Chondrocyte (in vitro differentiated cells): ENCODE measurements at regions not wholly inside any gene's neighbourhood (a gene's known extent, or its start where the extent isn't known, plus 50 kb on each side); places are given as distances from the start of the nearest gene placed in this dataset.
A peak's percentile ranks its signal among the peaks of the same experiment; 100 is the strongest.
"Not testable (repeated sequence)": the region's sequence is repeated elsewhere in the genome, so short reads cannot be mapped to it uniquely, and the experiment has no call there.

ENCODE experiments used
- DNase-seq: peaks from one replicate; pipeline ENCODE4 v3.0.0; 2021; ENCODE audit warnings: mixed read lengths, low spot score
- H3K27ac Mint-ChIP-seq: one replicate; pipeline ENCODE4 v1.8.0; 2021; ENCODE audit warnings: mild to moderate bottlenecking, moderate library complexity, mixed read lengths; ENCODE audit not compliant: unreplicated experiment
- H3K27me3 Mint-ChIP-seq: 2 replicates; pipeline ENCODE4 v1.8.0; 2021; ENCODE audit warnings: low read depth, mixed read lengths
- H3K36me3 Mint-ChIP-seq: 2 replicates; pipeline ENCODE4 v1.8.0; 2021; ENCODE audit warnings: low read depth, mixed read lengths
- H3K4me1 Mint-ChIP-seq: 2 replicates; pipeline ENCODE4 v1.8.0; 2021; ENCODE audit warnings: low read depth, mild to moderate bottlenecking, mixed read lengths
- H3K4me3 Mint-ChIP-seq: one replicate; pipeline ENCODE4 v1.8.0; 2021; ENCODE audit warnings: mild to moderate bottlenecking, moderate library complexity, mixed read lengths; ENCODE audit not compliant: unreplicated experiment
- H3K9me3 Mint-ChIP-seq: 2 replicates; pipeline ENCODE4 v1.8.0; 2021; ENCODE audit warnings: low read depth, mixed read lengths

GRCh38 chr9:41347893-41348292, 158.8 kb upstream of the ZNG1F start:
- H3K27me3 Mint-ChIP-seq, H3K4me1 Mint-ChIP-seq, H3K9me3 Mint-ChIP-seq, H3K36me3 Mint-ChIP-seq, H3K27ac Mint-ChIP-seq, H3K4me3 Mint-ChIP-seq, DNase-seq: not testable (repeated sequence)

GRCh38 chr9:41332562-41332961, 143.4 kb upstream of the ZNG1F start:
- not testable (repeated sequence) for H3K4me3 Mint-ChIP-seq, H3K9me3 Mint-ChIP-seq, H3K27me3 Mint-ChIP-seq, H3K36me3 Mint-ChIP-seq, H3K27ac Mint-ChIP-seq, DNase-seq, H3K4me1 Mint-ChIP-seq

- not testable (repeated sequence) for H3K9me3 Mint-ChIP-seq, H3K4me3 Mint-ChIP-seq, H3K36me3 Mint-ChIP-seq, H3K27me3 Mint-ChIP-seq, H3K27ac Mint-ChIP-seq, DNase-seq, H3K4me1 Mint-ChIP-seq
Measured at GRCh38 chr9:41321277-41321676, 132.2 kb upstream of the ZNG1F start.

- not testable (repeated sequence) for H3K4me1 Mint-ChIP-seq, H3K4me3 Mint-ChIP-seq, H3K9me3 Mint-ChIP-seq, H3K27me3 Mint-ChIP-seq, H3K27ac Mint-ChIP-seq, H3K36me3 Mint-ChIP-seq, DNase-seq
Measured at GRCh38 chr9:41308953-41309352, 119.8 kb upstream of the ZNG1F start.

- H3K27me3 Mint-ChIP-seq, H3K4me3 Mint-ChIP-seq, H3K36me3 Mint-ChIP-seq, H3K27ac Mint-ChIP-seq, H3K4me1 Mint-ChIP-seq, DNase-seq, H3K9me3 Mint-ChIP-seq: not testable (repeated sequence)
Measured at GRCh38 chr9:41285744-41286143, 96.6 kb upstream of the ZNG1F start.

GRCh38 chr9:41280299-41281238, 91.5 kb upstream of the ZNG1F start:
- not testable (repeated sequence) for H3K4me1 Mint-ChIP-seq, DNase-seq, H3K4me3 Mint-ChIP-seq, H3K27me3 Mint-ChIP-seq, H3K36me3 Mint-ChIP-seq, H3K27ac Mint-ChIP-seq, H3K9me3 Mint-ChIP-seq

- not testable (repeated sequence) for H3K27ac Mint-ChIP-seq, H3K27me3 Mint-ChIP-seq, H3K36me3 Mint-ChIP-seq, H3K4me1 Mint-ChIP-seq, H3K4me3 Mint-ChIP-seq, H3K9me3 Mint-ChIP-seq, DNase-seq
Measured at GRCh38 chr9:41279437-41279836, 90.3 kb upstream of the ZNG1F start.

- H3K27ac Mint-ChIP-seq, DNase-seq, H3K36me3 Mint-ChIP-seq: not testable (repeated sequence)
Measured at GRCh38 chr9:41279033-41279432, 89.9 kb upstream of the ZNG1F start.

GRCh38 chr9:41273549-41274267, 84.6 kb upstream of the ZNG1F start:
- not testable (repeated sequence) for H3K27ac Mint-ChIP-seq, H3K9me3 Mint-ChIP-seq, H3K4me1 Mint-ChIP-seq, H3K27me3 Mint-ChIP-seq, H3K36me3 Mint-ChIP-seq
- H3K4me3 Mint-ChIP-seq = peak overlapping the region; percentile 65
- peak; percentile 94 for DNase-seq

More at GRCh38 chr9:41279033-41279432, 89.9 kb upstream of the ZNG1F start:
- not testable (repeated sequence) for H3K4me1 Mint-ChIP-seq, H3K27me3 Mint-ChIP-seq, H3K4me3 Mint-ChIP-seq, H3K9me3 Mint-ChIP-seq

GRCh38 chr9:41272879-41273548, 83.9 kb upstream of the ZNG1F start:
- not testable (repeated sequence) for H3K27me3 Mint-ChIP-seq, H3K9me3 Mint-ChIP-seq, H3K4me1 Mint-ChIP-seq, H3K27ac Mint-ChIP-seq, H3K36me3 Mint-ChIP-seq
- H3K4me3 Mint-ChIP-seq = peak overlapping the region; percentile 28
- DNase-seq = peak; percentile 94

GRCh38 chr9:41270992-41271391, 81.9 kb upstream of the ZNG1F start:
- H3K27me3 Mint-ChIP-seq, H3K9me3 Mint-ChIP-seq, H3K36me3 Mint-ChIP-seq, H3K4me1 Mint-ChIP-seq, DNase-seq, H3K27ac Mint-ChIP-seq, H3K4me3 Mint-ChIP-seq: not testable (repeated sequence)

- not testable (repeated sequence) for H3K9me3 Mint-ChIP-seq, H3K36me3 Mint-ChIP-seq, H3K27me3 Mint-ChIP-seq, H3K27ac Mint-ChIP-seq, H3K4me1 Mint-ChIP-seq, H3K4me3 Mint-ChIP-seq
- peak; percentile 94 for DNase-seq
Measured at GRCh38 chr9:41269471-41269870, 80.4 kb upstream of the ZNG1F start.
